GM23338 (cell line): ENCODE measurements at regions not wholly inside any gene's neighbourhood (a gene's known extent, or its start where the extent isn't known, plus 50 kb on each side); places are given as distances from the start of the nearest gene placed in this dataset.
"Not testable (repeated sequence)": the region's sequence is repeated elsewhere in the genome, so short reads cannot be mapped to it uniquely, and the experiment has no call there.

Experiments
- ATAC-seq: fragments of 200-7000 bp; cut with Tn5 transposase; 3 replicates; pipeline ENCODE4 v1.9.1; 2020
- DNase-seq: peaks from one replicate; pipeline ENCODE4 v3.0.0-alpha.2; 2015; ENCODE audit warnings: low spot score
- H2AFZ ChIP-seq: fragments of 200-600 bp; sonication (generic); 2 replicates; pipeline ENCODE4 v1.8.0; 2016; ENCODE audit warnings: antibody characterized with exemption, mild to moderate bottlenecking, moderate library complexity
- H3F3A ChIP-seq: fragments of 200-600 bp; sonication (generic); replicated peaks from 2 replicates; pipeline ENCODE4 v1.8.0; 2017; ENCODE audit warnings: antibody characterized with exemption, mixed run types, low read depth
- H3K27ac ChIP-seq: fragments of 200-600 bp; sonication (generic); 2 replicates; pipeline ENCODE4 v1.6.1; 2016; ENCODE audit warnings: low read depth
- H3K27me3 ChIP-seq: fragments of 200-600 bp; sonication (generic); 2 replicates; pipeline ENCODE4 v1.8.0; 2016; ENCODE audit warnings: mild to moderate bottlenecking, mixed run types, moderate library complexity; ENCODE audit not compliant: insufficient read depth
- H3K36me3 ChIP-seq: fragments of 200-600 bp; sonication (generic); 2 replicates; pipeline ENCODE4 v1.8.0; 2016; ENCODE audit warnings: mild to moderate bottlenecking; ENCODE audit not compliant: insufficient read depth
- H3K4me1 ChIP-seq: fragments of 200-600 bp; sonication (generic); 2 replicates; pipeline ENCODE4 v1.8.0; 2016; ENCODE audit warnings: mild to moderate bottlenecking, moderate library complexity; ENCODE audit not compliant: insufficient read depth
- H3K4me2 ChIP-seq: fragments of 200-600 bp; sonication (generic); 2 replicates; pipeline ENCODE4 v1.7.1; 2017; ENCODE audit warnings: mixed run types
- H3K4me3 ChIP-seq: fragments of 200-600 bp; sonication (generic); 2 replicates; pipeline ENCODE4 v1.6.1; 2016; ENCODE audit warnings: mixed run types
- H3K79me2 ChIP-seq: fragments of 200-600 bp; sonication (generic); replicated peaks from 2 replicates; pipeline ENCODE4 v1.8.0; 2017; ENCODE audit warnings: mild to moderate bottlenecking; ENCODE audit not compliant: insufficient read depth
- H3K9me2 ChIP-seq: fragments of 200-600 bp; sonication (generic); 2 replicates; pipeline ENCODE4 v1.8.0; 2017; ENCODE audit not compliant: insufficient read depth
- H4K20me1 ChIP-seq: fragments of 200-600 bp; sonication (generic); replicated peaks from 2 replicates; pipeline ENCODE4 v1.8.0; 2017; ENCODE audit warnings: mild to moderate bottlenecking; ENCODE audit not compliant: insufficient read depth
- H3K27ac Mint-ChIP-seq: 2 replicates; pipeline ENCODE4 v1.8.0; 2020; ENCODE audit warnings: inconsistent platforms, mild to moderate bottlenecking, moderate library complexity, mixed read lengths
- H3K27me3 Mint-ChIP-seq: 3 replicates; pipeline ENCODE4 v1.8.0; 2022; ENCODE audit warnings: low read depth, mild to moderate bottlenecking, moderate library complexity, mixed read lengths, inconsistent platforms; ENCODE audit not compliant: insufficient read depth, poor library complexity
- H3K36me3 Mint-ChIP-seq: 3 replicates; pipeline ENCODE4 v1.8.0; 2021; ENCODE audit warnings: low read depth, mild to moderate bottlenecking, inconsistent platforms, moderate library complexity, mixed read lengths
- H3K4me1 Mint-ChIP-seq: 3 replicates; pipeline ENCODE4 v1.8.0; 2020; ENCODE audit warnings: mild to moderate bottlenecking, inconsistent platforms, mixed read lengths
- H3K4me3 Mint-ChIP-seq: 3 replicates; pipeline ENCODE4 v1.8.0; 2021; ENCODE audit warnings: moderate library complexity, mild to moderate bottlenecking, inconsistent platforms, mixed read lengths
- H3K9me3 Mint-ChIP-seq: 3 replicates; pipeline ENCODE4 v1.8.0; 2020; ENCODE audit warnings: moderate library complexity, mild to moderate bottlenecking, inconsistent platforms, mixed read lengths
- ZNF462 ChIP-seq: fragments of 250-450 bp; sonication (Bioruptor Pico); IDR thresholded peaks from 2 replicates; pipeline ENCODE4 v1.5.0; 2020; ENCODE audit warnings: mild to moderate bottlenecking, moderate library complexity

GRCh38 chr17:73919033-73919432 lies 274.8 kb upstream of the SDK2 start:
- not testable (repeated sequence) for H3K9me2 ChIP-seq, H2AFZ ChIP-seq, H3K27me3 ChIP-seq, H3K36me3 ChIP-seq, H3K27ac ChIP-seq, ATAC-seq, H3K4me2 ChIP-seq, H4K20me1 ChIP-seq, H3K79me2 ChIP-seq, H3K27ac Mint-ChIP-seq, DNase-seq, H3K4me1 Mint-ChIP-seq, H3K4me1 ChIP-seq, H3K36me3 Mint-ChIP-seq, H3K27me3 Mint-ChIP-seq, H3K4me3 ChIP-seq, H3F3A ChIP-seq, H3K4me3 Mint-ChIP-seq
- H3K9me3 Mint-ChIP-seq: peaks cover 21% of the 10 kb centered on the region; the same call in 2 of the 3 replicates

- DNase-seq: no peak
- H3K27me3 Mint-ChIP-seq: no peaks in the 10 kb centered on the region
- no peak overlapping the region for H3K27ac Mint-ChIP-seq
- H3K4me3 Mint-ChIP-seq: no peak overlapping the region
- Histone ChIP-seq H3K79me2 (no peaks in the 10 kb centered on the region), H3K27me3 (no peaks in the 10 kb centered on the region), H4K20me1 (no peaks in the 10 kb centered on the region), H3K36me3 (no peaks in the 10 kb centered on the region), H3K27ac (no peak overlapping the region), H3K4me2 (no peak overlapping the region), H3K9me2 (no peaks in the 10 kb centered on the region), H2AFZ (no peak overlapping the region), H3K4me3 (no peak overlapping the region), H3F3A (no peaks in the 10 kb centered on the region), H3K4me1 (no peaks in the 10 kb centered on the region)
- TF ChIP-seq ZNF462 (CRISPR knock-in tag): no peak
- no peak for ATAC-seq
- peaks cover 13% of the 10 kb centered on the region; the same call in 2 of the 3 replicates for H3K9me3 Mint-ChIP-seq
- H3K4me1 Mint-ChIP-seq: no peaks in the 10 kb centered on the region
- H3K36me3 Mint-ChIP-seq: peaks cover 3% of the 10 kb centered on the region; the same call in 2 of the 3 replicates
Observed at GRCh38 chr17:73921306-73921705, 277.1 kb upstream of the SDK2 start.
